ENCODE measurements at regions not wholly inside any gene's neighbourhood (a gene's known extent, or its start where the extent isn't known, plus 50 kb on each side); places are given as distances from the start of the nearest gene placed in this dataset.

- TF ChIP-seq ZNF232 (CRISPR knock-in tag; IDR thresholded peaks at IDR 0.05) (no peak), ZBTB21 (CRISPR knock-in tag; IDR thresholded peaks at IDR 0.05; ENCODE audit: borderline replicate concordance) (no peak), MXD4 (CRISPR knock-in tag; IDR thresholded peaks at IDR 0.05; ENCODE audit: borderline replicate concordance) (no peak), GABPB1 (CRISPR knock-in tag; IDR thresholded peaks at IDR 0.05) (no peak), ATF1 (CRISPR knock-in tag; IDR thresholded peaks at IDR 0.05) (no peak), ZNF138 (CRISPR knock-in tag; conservative IDR thresholded peaks at IDR 0.05) (no peak), CTCF (IDR thresholded peaks at IDR 0.05) (no peak), RELA (CRISPR knock-in tag; IDR thresholded peaks at IDR 0.05; ENCODE audit: borderline replicate concordance) (no peak), ZNF425 (CRISPR knock-in tag; conservative IDR thresholded peaks at IDR 0.05) (no peak), TCF7 (CRISPR knock-in tag; IDR thresholded peaks at IDR 0.05; ENCODE audit: low read depth) (no peak), ZNF532 (CRISPR knock-in tag; IDR thresholded peaks at IDR 0.05; ENCODE audit: borderline replicate concordance) (no peak), ETV6 (CRISPR knock-in tag; IDR thresholded peaks at IDR 0.05) (no peak), TP53 (CRISPR knock-in tag; IDR thresholded peaks at IDR 0.05) (no peak), TEAD1 (CRISPR knock-in tag; IDR thresholded peaks at IDR 0.05) (no peak)
- no peaks in the 10 kb centered on the region for H3K27me3 Mint-ChIP-seq (ENCODE audit: low read depth)
- CTCF ChIA-PET, result no interaction called here
- H3K27ac Mint-ChIP-seq, result no peak overlapping the region
- H3K9me3 Mint-ChIP-seq, result peaks cover 19% of the 10 kb centered on the region
- no peak for ATAC-seq
- H3K36me3 Mint-ChIP-seq, result peaks cover 13% of the 10 kb centered on the region
- H3K4me3 Mint-ChIP-seq, result no peak overlapping the region
- no peak for DNase-seq (ENCODE audit: low spot score)
- POLR2A ChIA-PET, result no interaction called here
- H3K4me1 Mint-ChIP-seq, result peaks cover 65% of the 10 kb centered on the region
Measured at GRCh38 chr17:5701381-5701780, 117.1 kb upstream of the NLRP1 start.

- TF ChIP-seq ZNF317 (CRISPR knock-in tag; IDR thresholded peaks at IDR 0.05; ENCODE audit: borderline replicate concordance, low read depth), result no peak
- Mint-ChIP-seq H3K9me3 (peaks cover 20% of the 10 kb centered on the region), H3K36me3 (peaks cover 13% of the 10 kb centered on the region), H3K4me3 (no peak overlapping the region), H3K27ac (no peak overlapping the region), H3K27me3 (ENCODE audit: low read depth) (no peaks in the 10 kb centered on the region), H3K4me1 (peaks cover 61% of the 10 kb centered on the region)
- CTCF ChIA-PET, result interaction anchor here (0.6 to 2.5 kb wide), 8 partner anchors 28 to 366 kb away, joined by 3 to 7 read pairs (median 4); no protein-coding TSS in a partner anchor
- POLR2A ChIA-PET, result no interaction called here
- no peak for ATAC-seq
- no peak for DNase-seq (ENCODE audit: low spot score)
Measured at GRCh38 chr17:5702951-5703510, 118.7 kb upstream of the NLRP1 start.
